Right lobe of liver (tissue), 4 donors: ENCODE measurements at regions not wholly inside any gene's neighbourhood (a gene's known extent, or its start where the extent isn't known, plus 50 kb on each side); places are given as distances from the start of the nearest gene placed in this dataset.

Source experiments
- CTCF ChIP-seq, 4 donors: fragments of 200-600 bp in 3 of 4; fragments of 450-650 bp in 1 of 4; IDR thresholded peaks; one replicate each; pipeline versions ENCODE4 v1.5.1 to v1.8.0; 2016 to 2022; ENCODE audit warnings: antibody characterized with exemption in 4 of 4, mild to moderate bottlenecking in 2 of 4
- POLR2A ChIP-seq: fragments of 450-650 bp; IDR thresholded peaks from one replicate; pipeline ENCODE4 v1.6.1; 2017; ENCODE audit warnings: antibody characterized with exemption, mild to moderate bottlenecking
- donor health status: DM: no; HTN: no; CAD: no.
- donor health status: DM: no; HTN: no; CAD: no.
- donor health status: DM: no; HTN: yes; CAD: no.

- TF ChIP-seq CTCF (IDR thresholded peaks at IDR 0.05), result no peak
- no peak for TF ChIP-seq POLR2A
Observed at GRCh38 chr6:21785164-21785563, 191.6 kb downstream of the SOX4 start.
